ENCODE measurements at regions not wholly inside any gene's neighbourhood (a gene's known extent, or its start where the extent isn't known, plus 50 kb on each side); places are given as distances from the start of the nearest gene placed in this dataset.
"Not testable (repeated sequence)": the region's sequence is repeated elsewhere in the genome, so short reads cannot be mapped to it uniquely, and the experiment has no call there.

GRCh38 chr3:3693593-3693992 is 105.6 kb upstream of the LRRN1 start:
- no peak overlapping the region for H3K4me3 ChIP-seq (ENCODE audit: low read length)
- DNase-seq (ENCODE audit: low read depth, low spot score), result no peak

GRCh38 chr3:3689601-3690375 is 109.4 kb upstream of the LRRN1 start:
- no peak for DNase-seq (ENCODE audit: low read depth, low spot score)
- H3K4me3 ChIP-seq (ENCODE audit: low read length), result no peak overlapping the region

GRCh38 chr3:3686907-3687648 is 112.2 kb upstream of the LRRN1 start:
- no peak for DNase-seq (ENCODE audit: low read depth, low spot score)
- H3K4me3 ChIP-seq (ENCODE audit: low read length), result no peak overlapping the region

GRCh38 chr3:3685721-3686120 is 113.5 kb upstream of the LRRN1 start:
- H3K4me3 ChIP-seq (ENCODE audit: low read length), result no peak overlapping the region
- no peak for DNase-seq (ENCODE audit: low read depth, low spot score)

GRCh38 chr3:3683261-3683660 is 116.0 kb upstream of the LRRN1 start:
- DNase-seq (ENCODE audit: low read depth, low spot score), result no peak
- H3K4me3 ChIP-seq (ENCODE audit: low read length), result no peak overlapping the region

GRCh38 chr3:3675801-3676200 is 123.4 kb upstream of the LRRN1 start:
- no peak overlapping the region for H3K4me3 ChIP-seq (ENCODE audit: low read length)
- no peak for DNase-seq (ENCODE audit: low read depth, low spot score)

GRCh38 chr3:3675186-3675585 is 124.0 kb upstream of the LRRN1 start:
- DNase-seq (ENCODE audit: low read depth, low spot score), result no peak

GRCh38 chr3:3666664-3667063 is 132.6 kb upstream of the LRRN1 start:
- DNase-seq (ENCODE audit: low read depth, low spot score), result no peak
- no peak overlapping the region for H3K4me3 ChIP-seq (ENCODE audit: low read length)

More at GRCh38 chr3:3675186-3675585, 124.0 kb upstream of the LRRN1 start:
- H3K4me3 ChIP-seq (ENCODE audit: low read length), result no peak overlapping the region

GRCh38 chr3:3665961-3666640 is 133.1 kb upstream of the LRRN1 start:
- no peak overlapping the region for H3K4me3 ChIP-seq (ENCODE audit: low read length)
- no peak for DNase-seq (ENCODE audit: low read depth, low spot score)

- DNase-seq (ENCODE audit: low read depth, low spot score), result no peak
- no peak overlapping the region for H3K4me3 ChIP-seq (ENCODE audit: low read length)
These were observed 133.7 kb upstream of the LRRN1 start for GRCh38 chr3:3665546-3665945.

GRCh38 chr3:3664935-3665334 is 134.3 kb upstream of the LRRN1 start:
- no peak overlapping the region for H3K4me3 ChIP-seq (ENCODE audit: low read length)
- no peak for DNase-seq (ENCODE audit: low read depth, low spot score)

GRCh38 chr3:3662610-3663009 is 136.6 kb upstream of the LRRN1 start:
- H3K4me3 ChIP-seq (ENCODE audit: low read length), result no peak overlapping the region
- DNase-seq (ENCODE audit: low read depth, low spot score), result no peak

GRCh38 chr3:3654916-3655315 is 144.3 kb upstream of the LRRN1 start:
- no peak for DNase-seq (ENCODE audit: low read depth, low spot score)
- H3K4me3 ChIP-seq (ENCODE audit: low read length), result no peak overlapping the region

- H3K4me3 ChIP-seq (ENCODE audit: low read length), result no peak overlapping the region
- no peak for DNase-seq (ENCODE audit: low read depth, low spot score)
These were observed 150.1 kb upstream of the LRRN1 start for GRCh38 chr3:3648988-3649679.

- no peak for DNase-seq (ENCODE audit: low read depth, low spot score)
These were observed 152.3 kb upstream of the LRRN1 start for GRCh38 chr3:3646934-3647333.

GRCh38 chr3:3646103-3646844 is 153.0 kb upstream of the LRRN1 start:
- not testable (repeated sequence) for DNase-seq (ENCODE audit: low read depth, low spot score); H3K4me3 ChIP-seq (ENCODE audit: low read length)

More at GRCh38 chr3:3646934-3647333, 152.3 kb upstream of the LRRN1 start:
- no peak overlapping the region for H3K4me3 ChIP-seq (ENCODE audit: low read length)

- no peak overlapping the region for H3K4me3 ChIP-seq (ENCODE audit: low read length)
- DNase-seq (ENCODE audit: low read depth, low spot score), result no peak
These were observed 157.3 kb upstream of the LRRN1 start for GRCh38 chr3:3641877-3642455.

- no peak for DNase-seq (ENCODE audit: low read depth, low spot score)
- no peak overlapping the region for H3K4me3 ChIP-seq (ENCODE audit: low read length)
These were observed 160.2 kb upstream of the LRRN1 start for GRCh38 chr3:3639078-3639477.

Data from Jurkat, Clone E6-1 (cell line).